ENCODE measurements at regions not wholly inside any gene's neighbourhood (a gene's known extent, or its start where the extent isn't known, plus 50 kb on each side); places are given as distances from the start of the nearest gene placed in this dataset.

DNA sequence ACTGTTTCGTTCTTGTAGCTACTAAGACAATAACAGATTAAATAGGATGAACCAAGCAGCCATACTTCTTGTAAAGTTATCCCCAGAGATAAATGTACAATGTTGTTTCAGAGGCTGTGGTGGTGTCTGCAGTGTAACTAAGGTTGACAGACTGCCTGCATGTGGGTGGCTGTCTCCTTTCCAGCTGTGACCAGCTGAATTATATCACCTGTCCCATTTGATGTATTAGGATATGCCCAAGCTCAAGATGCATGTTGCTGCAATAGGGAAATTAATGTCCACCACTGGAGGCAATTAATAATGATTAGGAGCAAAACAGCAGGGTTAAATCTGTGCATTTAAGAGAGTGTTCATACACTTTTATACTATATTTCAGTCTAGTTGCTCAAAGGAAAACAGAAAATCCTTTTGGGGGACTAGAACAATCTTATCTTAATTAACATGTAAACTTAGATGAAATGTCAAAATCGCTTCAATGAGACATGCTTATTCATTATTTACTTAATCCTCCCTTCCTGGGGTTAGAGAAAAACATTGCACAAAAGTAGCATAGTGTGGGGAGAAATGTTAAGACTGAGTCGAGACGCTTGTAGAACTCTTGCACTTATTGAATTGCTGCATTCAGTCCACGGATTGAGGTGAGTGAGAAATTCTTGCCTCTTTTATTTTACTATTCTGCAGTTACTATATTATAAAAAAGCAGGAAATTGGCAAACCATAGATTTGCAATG lies 269.0 kb downstream of the SNX10 start:
- H4K91ac ChIP-seq (replicated peaks; ENCODE audit: insufficient read length, low read length) = no peak overlapping the region
- H3K9ac ChIP-seq (replicated peaks in 1 of 4; ENCODE audit: extremely low read depth in 1 of 4, low read depth in 3 of 4, low read length in 3 of 4) = no peak overlapping the region
- no peak overlapping the region for H2AK5ac ChIP-seq (ENCODE audit: low read depth, low read length)
- no peak for DNase-seq (ENCODE audit: low read depth in 1 of 2, low spot score in 2 of 2)
- H4K20me1 ChIP-seq (replicated peaks in 1 of 2; ENCODE audit: control insufficient read depth in 1 of 2, insufficient read depth in 2 of 2, low read length in 2 of 2) = no peaks in the 10 kb centered on the region
- no peak overlapping the region for H3K56ac ChIP-seq (replicated peaks; ENCODE audit: insufficient read length, low read depth, low read length)
- no peak overlapping the region for H3K14ac ChIP-seq (ENCODE audit: insufficient read length)
- no peak overlapping the region for H2BK12ac ChIP-seq (ENCODE audit: low read depth, low read length)
- no peak overlapping the region for H2BK120ac ChIP-seq (replicated peaks; ENCODE audit: low read depth, low read length)
- H3K79me2 ChIP-seq (ENCODE audit: control insufficient read depth in 1 of 2, insufficient read depth in 2 of 2, low read length in 2 of 2) = no peaks in the 10 kb centered on the region
- FAIRE-seq = no peak
- H3K23ac ChIP-seq (ENCODE audit: insufficient read length) = no peak overlapping the region
- H3K27me3 ChIP-seq (replicated peaks in 1 of 4; ENCODE audit: control insufficient read depth in 3 of 4, extremely low read depth in 1 of 4, insufficient read depth in 3 of 4, low read length in 3 of 4) = no peaks in the 10 kb centered on the region
- H2BK15ac ChIP-seq (ENCODE audit: low read length) = no peak overlapping the region
- no peak overlapping the region for H4K5ac ChIP-seq (ENCODE audit: insufficient read length, low read depth, low read length)
- H3K4me2 ChIP-seq (ENCODE audit: insufficient read depth in 1 of 2, low read depth in 2 of 2, low read length in 2 of 2) = no peak overlapping the region
- no peak overlapping the region for H3K4ac ChIP-seq (replicated peaks; ENCODE audit: insufficient read length, low read depth, low read length)
- no peak overlapping the region for H2BK20ac ChIP-seq (ENCODE audit: low read length)
- POLR2A ChIA-PET (ENCODE audit: partially characterized antibody) = no interaction called here
- peaks cover 0 to 3% (median 0%) of the 10 kb centered on the region in 4 experiments; a peak in 1 of 7 replicates for H3K4me1 ChIP-seq (replicated peaks in 1 of 4; ENCODE audit: control insufficient read depth in 3 of 4, insufficient read depth in 4 of 4, low read length in 3 of 4)
- H3K79me1 ChIP-seq (ENCODE audit: low read depth, low read length) = no peaks in the 10 kb centered on the region
- H2AFZ ChIP-seq (ENCODE audit: low read length) = no peak overlapping the region
- 79% methylated on average over 5 of the region's 5 CpGs; no CpG with 5 or more reads in 1 of the 2 experiments for WGBS, 2 experiments (ENCODE audit: extremely low coverage in 1 of 2, insufficient coverage in 1 of 2, insufficient read length in 1 of 2, insufficient replicate concordance in 2 of 2, low coverage in 1 of 2, low lambda C conversion rate in 2 of 2, missing lambda C conversion rate in 1 of 2)
- no peak overlapping the region for H3K4me3 ChIP-seq (ENCODE audit: extremely low read depth in 1 of 4, insufficient read depth in 2 of 4, low read depth in 3 of 4, low read length in 4 of 4)
- H3K9me3 ChIP-seq (ENCODE audit: insufficient read depth in 2 of 2, low read depth in 1 of 2, low read length in 1 of 2) = no peaks in the 10 kb centered on the region
- no peaks in the 10 kb centered on the region for H3K23me2 ChIP-seq (ENCODE audit: low read depth, low read length)
- no peak overlapping the region for H3K27ac ChIP-seq (ENCODE audit: low read depth, low read length)
- no peak overlapping the region for H2BK5ac ChIP-seq (ENCODE audit: low read depth, low read length)
- H4K8ac ChIP-seq (ENCODE audit: extremely low read depth, insufficient read depth, low read length) = no peak overlapping the region
- no peaks in the 10 kb centered on the region for H3K36me3 ChIP-seq (ENCODE audit: control insufficient read depth in 2 of 4, insufficient read depth in 4 of 4, low read length in 3 of 4)
- H3K18ac ChIP-seq (ENCODE audit: extremely low read depth, low read length) = no peak overlapping the region
- CTCF ChIA-PET (ENCODE audit: partially characterized antibody) = interaction anchor here (1.0 to 1.7 kb wide), 3 partner anchors 12 to 107 kb away, joined by 3 to 9 read pairs (median 3); no protein-coding TSS in a partner anchor
